Astrocyte (in vitro differentiated cells and primary cell): ENCODE measurements at regions not wholly inside any gene's neighbourhood (a gene's known extent, or its start where the extent isn't known, plus 50 kb on each side); places are given as distances from the start of the nearest gene placed in this dataset.

ENCODE experiments used
- DNase-seq: peaks from one replicate; pipeline ENCODE4 v3.0.0-alpha.2; 2010; ENCODE audit warnings: low read depth
- FAIRE-seq: peaks from 2 replicates; lab custom pipeline; 2011; peaks lifted over from hg19 to GRCh38; lab: Jason Lieb, UNC
- H2AFZ ChIP-seq: 2 replicates; pipeline ENCODE4 v1.6.0; 2012; ENCODE audit warnings: low read depth, low read length, inconsistent platforms
- H3K27ac ChIP-seq: 2 replicates; pipeline ENCODE4 v1.5.1; 2011; ENCODE audit warnings: low read depth, low read length, inconsistent platforms
- H3K27me3 ChIP-seq: 2 replicates; pipeline ENCODE4 v1.6.0; 2011; ENCODE audit warnings: low read length, inconsistent platforms; ENCODE audit not compliant: insufficient read depth
- H3K36me3 ChIP-seq: 2 replicates; pipeline ENCODE4 v1.5.1; 2011; ENCODE audit warnings: low read length, inconsistent platforms; ENCODE audit not compliant: insufficient read depth
- H3K4me1 ChIP-seq: 2 replicates; pipeline ENCODE4 v1.5.1; 2011; ENCODE audit warnings: low read length, inconsistent platforms; ENCODE audit not compliant: insufficient read depth
- H3K4me2 ChIP-seq: 2 replicates; pipeline ENCODE4 v1.6.0; 2012; ENCODE audit warnings: low read length, inconsistent platforms
- H3K4me3 ChIP-seq: 2 replicates; pipeline ENCODE4 v1.5.1; 2011; ENCODE audit warnings: low read depth, mild to moderate bottlenecking, low read length, inconsistent platforms; ENCODE audit not compliant: insufficient read depth
- H3K79me2 ChIP-seq: 2 replicates; pipeline ENCODE4 v1.6.0; 2012; ENCODE audit warnings: mild to moderate bottlenecking, low read length, inconsistent platforms; ENCODE audit not compliant: insufficient read depth
- H3K9ac ChIP-seq: 2 replicates; pipeline ENCODE4 v1.6.0; 2012; ENCODE audit warnings: mild to moderate bottlenecking, low read length, inconsistent platforms
- H3K9me3 ChIP-seq: 2 replicates; pipeline ENCODE4 v1.5.1; 2012; ENCODE audit warnings: low read depth, mild to moderate bottlenecking, low read length, inconsistent platforms; ENCODE audit not compliant: insufficient read depth
- H4K20me1 ChIP-seq: 2 replicates; pipeline ENCODE4 v1.6.0; 2012; ENCODE audit warnings: low read length, inconsistent platforms; ENCODE audit not compliant: insufficient read depth
- H3K27ac Mint-ChIP-seq: one replicate; pipeline ENCODE4 v1.8.0; 2021; ENCODE audit warnings: mild to moderate bottlenecking, mixed read lengths; ENCODE audit not compliant: unreplicated experiment
- H3K27me3 Mint-ChIP-seq: one replicate; pipeline ENCODE4 v1.8.0; 2021; ENCODE audit warnings: low read depth, mixed read lengths; ENCODE audit not compliant: unreplicated experiment
- H3K36me3 Mint-ChIP-seq: one replicate; pipeline ENCODE4 v1.8.0; 2021; ENCODE audit warnings: low read depth, mixed read lengths; ENCODE audit not compliant: unreplicated experiment
- H3K4me1 Mint-ChIP-seq: one replicate; pipeline ENCODE4 v1.8.0; 2021; ENCODE audit warnings: low read depth, mixed read lengths; ENCODE audit not compliant: unreplicated experiment
- H3K4me3 Mint-ChIP-seq: one replicate; pipeline ENCODE4 v1.8.0; 2021; ENCODE audit warnings: mild to moderate bottlenecking, moderate library complexity, mixed read lengths; ENCODE audit not compliant: unreplicated experiment
- H3K9me3 Mint-ChIP-seq: one replicate; pipeline ENCODE4 v1.8.0; 2021; ENCODE audit warnings: mild to moderate bottlenecking, mixed read lengths; ENCODE audit not compliant: unreplicated experiment
- CTCF ChIP-seq: IDR thresholded peaks from 2 replicates; pipeline ENCODE4 v1.5.1; 2011; ENCODE audit warnings: low read depth, mild to moderate bottlenecking, inconsistent platforms, low read length, moderate library complexity; ENCODE audit not compliant: insufficient read depth
- EZH2 ChIP-seq: IDR thresholded peaks from 2 replicates; pipeline ENCODE4 v1.6.1; 2012; ENCODE audit warnings: mild to moderate bottlenecking, low read length, inconsistent platforms; ENCODE audit not compliant: insufficient read depth

DNA sequence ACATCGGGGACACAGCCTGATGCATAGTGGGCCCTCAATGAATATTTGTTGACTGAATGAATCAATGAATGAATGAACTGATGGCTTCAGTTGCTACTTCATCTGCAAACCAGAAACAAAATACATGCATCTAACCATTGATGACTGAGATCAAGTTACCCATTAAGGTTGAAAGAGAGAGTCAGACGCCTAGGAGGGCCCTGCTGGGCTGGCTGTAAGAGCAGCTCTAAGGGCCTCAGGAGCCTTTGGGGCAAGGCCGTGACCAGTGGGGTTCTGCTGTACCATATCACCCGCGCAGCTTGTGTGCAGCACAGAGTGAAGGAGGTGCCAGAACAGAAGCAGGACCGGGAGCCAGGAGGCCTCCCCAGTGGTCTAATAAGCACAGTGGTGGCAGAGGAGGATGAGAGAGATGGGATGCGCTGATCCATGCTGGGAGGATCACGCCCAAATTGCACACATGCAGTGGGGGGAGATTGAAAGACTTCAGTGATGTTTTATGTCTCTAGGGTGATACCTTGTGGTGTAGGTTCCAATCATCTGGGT, 96.1 kb upstream of the KCNG1 start:
- no peaks in the 10 kb centered on the region for H3K36me3 ChIP-seq
- no peak overlapping the region for H2AFZ ChIP-seq
- H3K9me3 Mint-ChIP-seq: peaks cover 2% of the 10 kb centered on the region
- H3K36me3 Mint-ChIP-seq: peaks cover 2% of the 10 kb centered on the region
- H4K20me1 ChIP-seq: no peaks in the 10 kb centered on the region
- H3K27ac ChIP-seq: no peak overlapping the region
- H3K4me1 ChIP-seq: peaks cover 12% of the 10 kb centered on the region
- H3K27me3 ChIP-seq: no peaks in the 10 kb centered on the region
- H3K4me1 Mint-ChIP-seq: peaks cover 3% of the 10 kb centered on the region
- FAIRE-seq: no peak
- no peak overlapping the region for H3K27ac Mint-ChIP-seq
- no peak overlapping the region for H3K9ac ChIP-seq
- no peak for TF ChIP-seq EZH2
- no peak for TF ChIP-seq CTCF
- no peaks in the 10 kb centered on the region for H3K79me2 ChIP-seq
- H3K4me2 ChIP-seq: no peak overlapping the region
- no peak overlapping the region for H3K4me3 ChIP-seq
- H3K4me3 Mint-ChIP-seq: no peak overlapping the region
- DNase-seq: no peak
- no peaks in the 10 kb centered on the region for H3K9me3 ChIP-seq
- peaks cover 37% of the 10 kb centered on the region for H3K27me3 Mint-ChIP-seq

DNA sequence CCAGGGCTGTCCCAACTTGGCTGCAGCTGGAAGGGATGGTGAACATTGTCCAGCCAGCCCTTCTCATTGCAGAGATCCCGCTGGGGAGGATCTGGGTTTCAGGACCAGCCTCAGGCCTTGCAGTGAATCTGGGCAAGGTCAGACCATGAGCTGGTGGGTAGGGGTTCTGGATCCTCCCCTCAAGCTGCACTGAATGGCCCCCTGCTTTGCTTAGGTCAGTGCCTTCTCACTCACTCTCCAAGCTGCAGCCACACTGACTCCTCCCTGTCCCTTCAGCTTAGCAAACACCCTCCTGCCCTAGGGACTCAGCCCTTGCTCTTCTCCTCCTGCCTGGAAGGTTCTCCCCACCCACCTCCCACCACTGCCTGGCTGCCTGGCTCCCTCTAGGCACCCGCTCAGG, 95.3 kb upstream of the KCNG1 start:
- no peak overlapping the region for H3K4me3 Mint-ChIP-seq

More for the DNA sequence above, 95.3 kb upstream of the KCNG1 start:
- Mint-ChIP-seq H3K4me1 (peaks cover 3% of the 10 kb centered on the region), H3K9me3 (peaks cover 2% of the 10 kb centered on the region), H3K27ac (no peak overlapping the region), H3K36me3 (peaks cover 2% of the 10 kb centered on the region), H3K27me3 (peaks cover 37% of the 10 kb centered on the region)
- H3K36me3 ChIP-seq: no peaks in the 10 kb centered on the region
- H3K27me3 ChIP-seq: no peaks in the 10 kb centered on the region
- no peak overlapping the region for H3K4me2 ChIP-seq
- no peak for FAIRE-seq
- peaks cover 12% of the 10 kb centered on the region for H3K4me1 ChIP-seq
- TF ChIP-seq EZH2: no peak
- TF ChIP-seq CTCF: no peak
- no peak overlapping the region for H3K27ac ChIP-seq
- no peak overlapping the region for H2AFZ ChIP-seq
- DNase-seq: no peak
- no peaks in the 10 kb centered on the region for H3K9me3 ChIP-seq
- no peaks in the 10 kb centered on the region for H4K20me1 ChIP-seq
- H3K79me2 ChIP-seq: no peaks in the 10 kb centered on the region
- H3K9ac ChIP-seq: no peak overlapping the region
- no peak overlapping the region for H3K4me3 ChIP-seq
